Body of pancreas (tissue), 4 donors: ENCODE measurements at regions not wholly inside any gene's neighbourhood (a gene's known extent, or its start where the extent isn't known, plus 50 kb on each side); places are given as distances from the start of the nearest gene placed in this dataset.

Experiments
- CTCF ChIP-seq, 7 experiments: fragments of 450-650 bp in 4 of 7; fragments of 200-600 bp in 3 of 7; sonication (generic) in 3 of 7; IDR thresholded peaks; one replicate each; pipeline ENCODE4 v1.5.1; 2016 to 2019; ENCODE audit warnings: antibody characterized with exemption in 7 of 7
- POLR2A ChIP-seq, 3 donors: fragments of 450-650 bp; IDR thresholded peaks; one replicate each; pipeline ENCODE4 v1.6.1; 2016; ENCODE audit warnings: antibody characterized with exemption in 3 of 3, mild to moderate bottlenecking in 2 of 3

DNA sequence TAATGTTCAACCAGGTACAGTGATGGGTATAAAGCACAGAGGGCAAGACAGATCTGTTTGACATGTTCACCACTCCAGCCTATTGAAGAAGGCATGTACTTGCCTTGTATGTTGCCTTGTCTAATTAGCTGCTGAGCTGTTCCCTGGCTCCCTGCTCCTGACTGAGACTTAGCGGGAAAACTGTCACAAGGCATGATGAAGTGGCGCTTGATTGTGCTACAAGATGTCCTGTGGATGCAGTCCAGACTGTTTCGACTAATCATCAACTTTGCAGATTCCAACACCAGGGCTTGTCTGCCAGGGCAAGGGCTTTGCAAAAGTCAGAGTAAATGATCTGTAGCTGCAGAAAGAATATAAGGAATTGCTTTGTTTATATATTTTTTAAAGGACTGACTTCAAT lies 136.2 kb upstream of the NRBF2 start:
- no peak for TF ChIP-seq CTCF (IDR thresholded peaks at IDR 0.05)
- TF ChIP-seq POLR2A (IDR thresholded peaks at IDR 0.05), result no peak
